HG03342 (cell line): ENCODE measurements at regions not wholly inside any gene's neighbourhood (a gene's known extent, or its start where the extent isn't known, plus 50 kb on each side); places are given as distances from the start of the nearest gene placed in this dataset.
"Not testable (repeated sequence)": the region's sequence is repeated elsewhere in the genome, so short reads cannot be mapped to it uniquely, and the experiment has no call there.

Experiments used
- ATAC-seq: cut with Tn5 transposase; IDR thresholded peaks from one replicate; pipeline ENCODE4 v1.9.1; 2021; ENCODE audit warnings: mild to moderate bottlenecking, moderate library complexity; ENCODE audit not compliant: unreplicated experiment

DNA sequence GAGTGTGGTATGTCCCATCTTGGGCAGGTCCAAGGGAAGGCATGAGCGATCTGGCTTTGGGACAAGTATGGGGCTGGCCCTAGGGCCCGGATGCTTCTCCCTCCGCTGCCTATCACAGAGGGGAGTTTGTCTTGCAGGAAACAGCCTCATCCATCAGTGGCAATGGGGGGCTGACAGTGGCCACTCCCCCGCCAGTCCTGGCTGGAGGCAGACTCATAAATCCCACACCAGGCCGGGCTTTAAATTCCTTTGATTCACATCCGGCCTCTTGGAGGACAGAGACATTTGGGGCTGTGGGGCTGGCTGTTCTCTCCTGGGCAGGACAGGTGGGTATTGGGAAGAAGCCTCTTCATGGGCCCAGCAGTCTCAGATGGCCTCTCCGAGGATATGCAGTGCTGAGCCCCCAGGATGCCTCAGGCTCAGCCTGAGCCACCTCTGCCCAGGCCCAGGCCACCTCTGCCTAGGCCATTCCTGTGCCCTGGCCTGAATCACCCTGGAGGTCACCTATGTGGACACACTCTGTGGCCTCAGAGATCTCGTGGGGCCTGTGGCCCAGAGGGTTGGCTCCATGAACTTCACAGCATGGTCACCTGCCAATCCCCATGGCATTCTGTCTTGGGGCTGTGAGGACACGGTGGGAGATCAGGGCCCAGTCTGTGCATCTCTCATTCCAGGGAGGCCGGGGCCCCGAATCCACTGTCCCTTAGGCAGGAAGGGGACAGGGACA is 84.2 kb upstream of the GOLGA6L4 start:
- ATAC-seq: no peak

DNA sequence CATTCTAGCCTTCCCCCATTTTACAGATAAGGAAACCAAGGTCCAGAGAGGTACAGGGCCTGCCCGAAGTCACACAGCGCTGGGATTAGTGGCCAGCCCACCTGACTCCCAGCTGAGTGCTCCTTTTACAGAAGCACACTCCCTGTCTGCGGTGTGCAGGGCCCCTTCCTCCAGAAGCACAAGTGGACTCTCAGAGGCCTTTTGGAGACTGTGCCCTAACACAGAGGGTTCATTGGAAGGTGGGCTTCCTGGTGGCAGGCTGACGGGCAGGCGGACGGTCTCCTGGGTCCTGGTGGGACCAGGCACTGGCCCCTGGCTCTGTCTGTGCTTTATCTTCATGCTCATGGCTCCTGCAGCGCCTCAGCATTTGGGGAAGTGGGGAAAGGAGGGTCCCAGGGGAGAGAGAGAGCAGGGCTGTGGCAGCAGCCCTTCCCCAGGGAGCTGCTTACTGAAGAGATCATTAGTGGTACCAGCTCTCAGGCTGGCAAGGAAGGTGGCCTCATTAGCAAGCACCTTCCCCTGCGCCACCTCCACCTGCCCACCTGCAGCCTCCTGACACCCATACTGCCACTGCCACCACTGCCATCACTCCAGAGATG is 83.1 kb upstream of the GOLGA6L4 start:
- ATAC-seq: not testable (repeated sequence)

DNA sequence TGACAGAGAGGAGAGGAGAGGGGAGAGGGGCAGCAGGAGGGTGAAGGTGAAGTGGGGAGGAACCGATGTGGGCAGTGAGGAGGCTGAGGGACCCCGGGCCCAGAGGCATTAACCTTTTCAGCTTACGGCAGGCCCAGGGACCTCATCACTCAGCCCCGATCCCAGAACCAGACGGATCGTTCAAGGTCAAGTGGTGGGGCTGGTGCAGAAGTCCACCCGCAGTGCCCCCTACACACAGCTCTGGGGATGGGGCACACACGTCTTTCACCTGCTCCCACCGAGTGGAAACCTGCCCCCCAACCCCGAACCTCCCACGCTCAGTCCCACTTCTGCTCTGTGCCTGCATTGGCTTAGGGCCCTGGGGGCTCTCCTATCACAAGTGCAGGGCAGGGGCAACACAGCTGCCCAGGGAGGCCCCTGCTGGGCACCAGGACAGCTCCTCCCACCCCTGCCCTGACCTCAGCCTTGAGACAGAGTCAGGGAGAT is 81.9 kb upstream of the GOLGA6L4 start:
- not testable (repeated sequence) for ATAC-seq

DNA sequence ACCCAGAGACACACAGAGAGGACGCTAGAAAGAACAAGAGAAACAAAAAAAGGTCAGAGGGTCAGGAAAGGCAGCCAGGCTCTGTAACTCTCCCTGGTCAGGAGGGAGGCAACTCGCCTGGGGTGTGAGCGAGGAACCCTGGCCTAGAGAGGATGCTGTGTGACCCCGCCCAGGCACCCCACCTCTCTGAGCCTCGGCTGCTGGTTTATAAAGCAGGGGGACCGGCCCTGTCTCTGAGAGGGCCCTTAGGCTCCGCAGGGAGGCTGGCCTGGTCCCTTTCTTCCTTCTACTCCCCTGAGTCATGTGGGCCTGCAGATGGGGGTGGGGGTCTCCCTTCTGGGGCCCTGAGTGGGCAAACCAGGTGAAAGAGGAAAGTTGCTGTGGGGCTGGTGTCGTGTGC is 81.3 kb upstream of the GOLGA6L4 start:
- ATAC-seq: not testable (repeated sequence)

DNA sequence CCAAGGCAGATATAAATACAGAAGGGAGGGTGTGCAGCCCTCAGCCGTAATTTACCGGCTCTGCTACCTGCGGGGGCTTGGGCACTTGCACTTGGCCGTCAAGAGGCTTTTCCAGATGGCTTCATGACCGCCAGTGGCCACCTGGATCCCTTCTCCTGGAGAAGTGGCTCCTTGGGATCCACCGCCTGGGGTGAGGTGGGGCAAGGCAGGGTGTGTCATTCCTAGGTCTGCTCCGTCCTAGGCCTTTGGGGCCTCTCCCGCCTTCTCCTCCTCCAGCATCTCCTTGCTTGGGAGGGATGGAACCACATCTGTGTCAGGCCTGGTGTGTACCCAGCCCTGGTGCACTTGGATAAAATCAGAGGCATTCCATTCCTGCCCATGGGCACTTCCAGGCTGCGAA is 80.8 kb upstream of the GOLGA6L4 start:
- ATAC-seq: not testable (repeated sequence)

DNA sequence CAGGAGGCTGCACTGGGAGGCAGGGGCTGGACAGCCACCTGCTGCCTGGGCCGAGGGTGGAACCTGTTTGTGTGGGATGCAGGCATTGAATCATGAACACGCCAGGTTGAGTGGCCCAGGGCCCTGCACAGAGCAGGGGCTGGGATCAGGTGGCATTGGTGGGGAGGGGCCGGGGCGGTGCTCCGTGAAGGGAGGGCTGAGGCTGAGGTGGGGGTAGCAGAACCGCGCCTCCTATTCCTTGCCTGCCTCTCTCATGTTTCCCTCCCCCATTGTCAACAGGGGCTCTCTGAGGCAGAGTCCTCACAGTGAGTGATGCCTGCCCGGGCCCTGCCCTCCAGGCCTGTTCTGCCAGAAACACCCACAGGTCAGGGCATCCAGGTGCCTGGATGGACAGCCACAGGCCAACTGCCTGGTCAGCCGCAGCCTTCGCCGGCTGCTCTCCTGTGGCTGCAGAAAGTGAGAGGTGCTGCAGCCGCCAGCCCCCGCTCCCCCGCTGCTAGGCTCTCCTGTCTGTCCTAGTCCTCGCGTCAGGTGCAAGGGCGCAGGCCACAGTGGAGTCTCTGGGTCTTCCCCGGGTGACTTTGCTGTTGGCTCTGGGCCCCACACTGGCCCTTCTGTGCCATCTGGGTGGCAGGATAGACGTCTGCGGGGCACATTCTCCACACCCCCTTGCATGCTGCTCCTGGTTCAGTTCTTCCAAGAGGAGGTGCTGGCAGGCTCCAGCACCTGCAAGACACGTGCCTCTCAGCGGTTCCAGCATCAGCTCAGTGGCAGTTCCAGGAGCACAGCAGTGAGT is 79.6 kb upstream of the GOLGA6L4 start:
- not testable (repeated sequence) for ATAC-seq

- ATAC-seq: not testable (repeated sequence)
Measured at GRCh38 chr15:84156588-84156840, 79.1 kb upstream of the GOLGA6L4 start.

DNA sequence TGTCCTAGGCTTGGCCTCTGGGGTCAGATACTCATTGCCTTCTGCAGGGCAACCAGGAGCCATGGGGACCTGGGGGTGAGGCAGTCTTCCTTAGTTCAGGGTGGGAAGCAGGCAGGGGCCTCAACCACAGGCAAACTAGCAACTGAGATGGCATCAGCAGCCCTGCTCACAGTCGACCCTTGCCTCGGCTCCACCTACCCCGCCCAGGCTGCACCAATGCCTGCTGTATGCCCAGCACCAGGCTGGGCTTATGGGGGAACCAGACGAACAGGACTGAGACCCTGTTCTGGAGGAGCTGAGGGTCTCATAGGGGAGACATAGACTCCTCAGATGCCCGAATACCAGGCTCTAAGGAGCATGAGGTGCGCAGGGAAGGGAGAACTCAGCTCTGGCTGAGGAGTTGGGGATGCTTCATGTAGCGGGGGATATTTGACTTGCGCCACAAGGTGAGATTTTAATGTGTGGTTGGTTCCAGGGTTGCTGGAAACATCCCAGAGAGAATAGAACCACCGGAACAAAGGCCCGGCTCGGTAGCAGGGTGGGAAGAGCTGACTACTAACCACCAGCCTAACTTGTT is 78.4 kb upstream of the GOLGA6L4 start:
- ATAC-seq: not testable (repeated sequence)

DNA sequence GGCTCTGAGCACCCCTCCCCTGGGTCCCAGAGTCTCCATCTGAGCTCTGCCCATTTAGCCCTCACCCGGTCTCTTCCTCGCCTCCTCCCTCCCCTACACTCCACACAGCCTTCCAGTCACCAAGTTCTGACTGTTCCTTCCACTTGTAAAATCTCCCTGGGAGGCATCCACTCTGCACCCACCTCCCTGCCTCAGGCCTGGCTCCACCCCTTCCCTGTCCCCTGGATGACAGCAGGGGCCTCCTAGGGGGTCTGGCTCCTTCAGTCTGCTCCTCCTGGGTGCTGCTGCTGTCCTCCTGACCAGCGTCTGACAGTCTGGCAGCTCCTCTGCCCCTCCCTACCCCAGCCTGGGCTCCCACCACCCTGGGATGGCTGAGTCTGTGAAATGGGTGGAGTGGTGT is 77.7 kb upstream of the GOLGA6L4 start:
- not testable (repeated sequence) for ATAC-seq

DNA sequence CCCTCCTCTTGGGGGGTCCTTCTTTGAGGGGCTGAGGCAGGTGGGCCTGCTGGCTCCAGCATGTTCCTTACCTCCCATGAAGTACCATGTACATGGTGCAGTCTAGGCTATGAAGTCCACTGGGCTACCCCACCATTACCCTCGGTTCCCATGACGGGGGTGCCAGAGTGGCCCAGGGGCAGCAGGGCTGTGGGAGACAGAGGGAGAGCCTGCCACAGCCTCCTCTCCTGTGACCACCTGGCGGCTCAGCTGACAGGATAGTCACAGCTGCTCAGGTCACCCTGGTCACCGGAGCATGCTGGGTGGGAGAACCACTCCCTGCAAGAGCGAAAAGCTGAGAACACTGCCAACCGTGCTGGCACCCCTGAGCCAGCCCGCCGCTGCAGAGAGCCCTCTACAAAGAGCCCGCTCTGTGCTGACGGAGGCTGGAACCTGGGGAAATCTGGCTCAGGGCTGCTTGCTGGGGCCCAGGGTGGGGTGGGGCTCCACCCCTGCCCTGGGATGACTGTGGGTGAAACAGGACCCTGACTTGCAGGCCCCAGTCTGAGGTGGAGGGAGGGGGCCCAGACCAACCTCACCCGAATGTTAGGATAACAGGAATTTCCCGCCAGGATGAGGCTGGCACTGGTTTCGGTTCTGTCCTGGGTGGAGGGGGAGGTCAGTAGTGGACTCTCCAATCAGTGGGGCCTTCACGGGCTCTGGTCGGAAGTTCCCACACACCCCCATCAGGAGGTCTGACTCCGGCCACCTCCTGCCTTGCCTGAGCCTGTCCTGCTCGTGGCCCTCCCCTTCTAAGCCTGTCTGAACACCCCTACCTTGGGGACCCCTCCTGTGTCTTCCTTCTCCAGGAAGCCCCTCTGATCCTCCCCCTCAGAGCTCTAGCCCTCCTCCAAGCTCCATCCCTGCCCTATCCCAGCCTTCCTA is 76.0 kb upstream of the GOLGA6L4 start:
- ATAC-seq: not testable (repeated sequence)

GRCh38 chr15:84164423-84165292 is 70.9 kb upstream of the GOLGA6L4 start:
- not testable (repeated sequence) for ATAC-seq

- ATAC-seq: not testable (repeated sequence)
Measured at GRCh38 chr15:84170029-84170428, 65.5 kb upstream of the GOLGA6L4 start.

GRCh38 chr15:84173231-84173610 is 62.4 kb upstream of the GOLGA6L4 start:
- ATAC-seq: not testable (repeated sequence)
